GM12891 (cell line): ENCODE measurements at regions not wholly inside any gene's neighbourhood (a gene's known extent, or its start where the extent isn't known, plus 50 kb on each side); places are given as distances from the start of the nearest gene placed in this dataset.

Experiments
- PAX5 ChIP-seq: IDR thresholded peaks from 2 replicates; pipeline ENCODE4 v1.6.1; 2011; ENCODE audit warnings: low read length, moderate library complexity, mild to moderate bottlenecking; ENCODE audit not compliant: insufficient read depth, severe bottlenecking
- POLR2AphosphoS5 ChIP-seq: IDR thresholded peaks from 2 replicates; pipeline ENCODE4 v1.6.1; 2011; ENCODE audit warnings: low read depth, low read length, control low read depth
- TAF1 ChIP-seq: IDR thresholded peaks from 2 replicates; pipeline ENCODE4 v1.6.1; 2011; ENCODE audit warnings: low read depth, low read length, control low read depth

GRCh38 chr14:71606064-71606463 lies 326.2 kb upstream of the RGS6 start:
- TF ChIP-seq TAF1 (no peak), POLR2AphosphoS5 (no peak), PAX5 (no peak)
